Right cardiac atrium (tissue), 5 donors: ENCODE measurements at regions not wholly inside any gene's neighbourhood (a gene's known extent, or its start where the extent isn't known, plus 50 kb on each side); places are given as distances from the start of the nearest gene placed in this dataset.
A peak's percentile ranks its signal among the peaks of the same experiment; 100 is the strongest.

Source experiments
- ATAC-seq, 2 donors: fragments of 200-7000 bp; cut with Tn5 transposase; one replicate each; pipeline versions ENCODE4 v1.8.0 to v1.9.1; 2020; ENCODE audit warnings: moderate library complexity in 2 of 2, mild to moderate bottlenecking in 1 of 2
- DNase-seq, 3 donors: peaks; one replicate each; pipeline ENCODE4 v3.0.0-alpha.2; 2020
- H3K27ac ChIP-seq: one replicate; pipeline ENCODE4 v1.5.1; 2013; ENCODE audit warnings: mild to moderate bottlenecking, low read length, control low read depth, moderate library complexity
- H3K27me3 ChIP-seq: one replicate; pipeline ENCODE4 v1.6.1; 2013; ENCODE audit not compliant: control insufficient read depth, insufficient read depth
- H3K4me1 ChIP-seq: one replicate; pipeline ENCODE4 v1.6.1; 2013; ENCODE audit warnings: low read length; ENCODE audit not compliant: control insufficient read depth, insufficient read depth
- H3K4me3 ChIP-seq: one replicate; pipeline ENCODE4 v1.5.1; 2013; ENCODE audit warnings: low read length, control low read depth
- H3K9me3 ChIP-seq: one replicate; pipeline ENCODE4 v1.6.1; 2013; ENCODE audit warnings: low read length; ENCODE audit not compliant: control insufficient read depth
- WGBS: extraction: QIAGEN DNeasy Blood & Tissue Kit; methylation state at CpG from one replicate; pipeline ENCODE4 v1.1.7; 2013; 5-methylcytosine and 5-hydroxymethylcytosine counted together
- intact Hi-C, 4 donors: fragments of 100-400 bp; cut with DNase I; formaldehyde crosslinking; loops; one replicate each; pipeline versions ENCODE4 v1.11.0 to v1.14.0; 2022 to 2023
- donor health status: healthy with polysubstance abuse.
- donor health status: DM: no; HTN: yes; CAD: no.
- donor health status: DM: no; HTN: no; CAD: no.
- donor health status: DM: no; HTN: yes; CAD: no; lungs with severe emphysema.
- donor health status: DM: yes; HTN: yes; CAD: no.

DNA sequence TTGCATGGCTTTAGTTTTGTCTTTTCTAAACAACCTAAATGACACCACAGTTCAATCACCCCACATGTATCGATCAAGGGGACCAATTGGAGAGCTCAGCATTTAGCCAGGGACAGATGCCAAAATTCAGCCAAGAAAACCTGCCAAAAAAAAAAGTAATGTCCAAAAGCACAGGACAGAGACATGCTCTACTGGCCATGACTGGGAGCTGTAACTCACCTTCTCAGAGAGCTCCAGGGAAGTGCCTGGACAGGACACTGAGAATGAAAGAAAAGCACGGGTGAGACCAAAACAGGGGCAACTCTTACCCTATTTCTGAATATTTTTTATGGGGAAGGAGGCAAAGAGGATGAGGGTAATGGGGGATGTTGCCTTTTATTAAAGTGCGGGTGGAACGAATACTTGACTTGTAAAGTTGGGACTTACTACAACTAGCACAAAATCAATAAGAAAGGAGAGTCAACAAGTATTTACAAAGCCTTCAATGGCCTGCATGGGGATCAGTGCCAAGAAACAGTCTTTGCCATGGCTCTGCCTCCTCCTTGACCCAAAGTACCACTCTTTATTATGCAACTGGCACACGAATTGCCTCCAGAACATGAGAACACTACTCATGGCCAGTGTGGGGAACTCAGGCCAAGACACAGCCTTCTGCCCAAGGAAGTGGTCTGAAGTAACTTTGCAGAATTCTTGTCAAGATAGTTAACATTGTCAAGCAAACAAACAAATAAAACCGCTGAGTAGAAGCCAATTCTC, 72.9 kb upstream of the HK2 start:
- no peak for ATAC-seq
- whole genome bisulfite sequencing: 82% methylated on average over 6 of the region's 6 CpGs
- Histone ChIP-seq H3K4me1 (no peaks in the 10 kb centered on the region), H3K9me3 (no peaks in the 10 kb centered on the region), H3K27me3 (no peaks in the 10 kb centered on the region), H3K4me3 (no peak overlapping the region), H3K27ac (no peak overlapping the region)
- intact Hi-C loops: no loop called here
- no peak for DNase-seq

DNA sequence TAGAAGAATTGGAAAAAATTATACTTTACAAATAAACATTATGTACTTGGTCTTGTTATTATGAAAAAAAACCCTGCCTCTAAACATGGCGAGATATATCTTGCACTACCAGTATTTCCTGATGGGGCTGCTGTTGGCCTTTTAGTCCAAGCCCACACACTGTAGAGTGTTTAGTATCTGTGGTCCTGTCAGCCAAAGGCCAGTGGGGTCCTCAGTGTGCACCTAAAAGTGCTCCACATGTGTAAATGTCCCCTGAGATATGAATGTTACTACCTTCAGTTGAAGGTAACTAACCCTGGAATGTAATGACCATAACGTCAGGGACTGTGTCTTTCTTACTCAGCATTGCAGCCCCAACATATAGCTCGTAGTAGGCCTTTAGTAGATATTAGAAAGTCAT, 71.1 kb upstream of the HK2 start:
- no peaks in the 10 kb centered on the region for H3K9me3 ChIP-seq
- no peak overlapping the region for H3K27ac ChIP-seq
- no peaks in the 10 kb centered on the region for H3K4me1 ChIP-seq
- no peak overlapping the region for H3K4me3 ChIP-seq
- H3K27me3 ChIP-seq: no peaks in the 10 kb centered on the region
- intact Hi-C loops: no loop called here
- ATAC-seq: no peak
- no peak for DNase-seq
- 87% methylated on average over 3 of the region's 3 CpGs for WGBS

DNA sequence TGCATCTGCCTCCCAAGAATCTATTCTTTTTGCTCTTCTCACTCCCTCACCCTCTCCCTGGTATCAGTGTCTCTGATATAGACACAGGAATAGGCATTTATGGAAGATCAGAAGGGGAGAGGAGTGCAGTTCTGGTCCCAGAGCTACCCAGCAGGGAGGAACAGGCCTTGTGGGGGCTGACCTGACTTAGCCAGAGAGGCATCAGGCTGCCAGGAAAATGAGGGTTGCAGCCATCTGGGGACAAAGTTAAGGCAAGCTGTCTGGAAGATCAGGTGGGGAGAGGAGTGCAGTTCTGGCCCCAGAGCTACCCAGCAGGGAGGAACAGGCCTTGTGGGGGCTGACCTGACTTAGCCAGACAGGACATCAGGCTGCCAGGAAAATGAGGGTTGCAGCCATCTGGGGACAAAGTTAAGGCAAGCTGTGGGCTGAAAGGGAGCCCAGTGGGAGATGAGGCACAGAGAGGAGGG, 69.9 kb upstream of the HK2 start:
- intact Hi-C loops: no loop called here
- peak; percentile 39 to 45 for ATAC-seq
- DNase-seq: peak in 1 of 3 donors; percentile 25
- Histone ChIP-seq H3K4me3 (no peak overlapping the region), H3K27ac (no peak overlapping the region), H3K27me3 (no peaks in the 10 kb centered on the region), H3K9me3 (no peaks in the 10 kb centered on the region), H3K4me1 (no peaks in the 10 kb centered on the region)

DNA sequence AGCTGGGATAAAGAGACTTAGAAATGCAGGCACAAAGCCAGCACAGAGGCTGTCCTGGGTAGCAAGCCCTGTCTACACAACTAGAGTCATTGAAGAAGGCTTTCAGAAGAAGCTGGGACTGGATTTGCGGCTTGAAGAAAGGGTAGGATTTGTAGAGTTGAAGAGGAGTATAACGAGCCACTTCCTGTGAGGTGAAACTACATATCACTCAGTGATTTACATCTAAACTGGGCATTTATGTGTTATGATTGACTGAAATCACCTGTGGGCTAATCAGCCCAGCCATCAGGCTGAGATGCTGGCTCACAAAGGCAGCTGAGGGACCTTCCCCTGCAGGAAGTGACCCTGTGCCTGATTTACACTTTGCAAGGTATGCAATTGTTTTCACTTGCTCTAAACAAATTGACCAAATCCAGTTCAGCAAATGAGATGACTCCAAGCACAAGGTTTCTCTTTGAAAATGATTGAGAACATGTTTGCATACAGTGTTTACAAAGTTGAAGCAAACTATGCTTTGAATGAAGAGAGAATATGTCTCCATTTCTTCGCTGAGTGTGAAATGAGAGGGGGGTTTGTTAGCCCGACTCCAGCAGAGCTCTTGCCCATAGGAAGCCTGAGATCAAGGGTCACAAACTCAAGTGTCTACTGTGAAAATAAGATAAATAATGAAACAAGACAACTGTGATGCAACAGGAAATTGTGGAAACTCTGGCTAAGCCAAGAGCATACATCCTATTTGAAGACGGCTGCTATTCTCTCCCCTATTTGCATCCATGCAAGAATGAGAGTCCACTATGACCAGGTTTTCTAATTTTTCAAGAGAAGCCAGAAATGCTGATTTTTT, 69.3 kb upstream of the HK2 start:
- Histone ChIP-seq H3K4me3 (no peak overlapping the region), H3K27ac (no peak overlapping the region), H3K9me3 (no peaks in the 10 kb centered on the region), H3K27me3 (no peaks in the 10 kb centered on the region), H3K4me1 (no peaks in the 10 kb centered on the region)
- DNase-seq: no peak
- intact Hi-C loops: no loop called here
- peak in 1 of 2 donors; percentile 68 for ATAC-seq
- 44% methylated on average over 5 of the region's 5 CpGs for WGBS

DNA sequence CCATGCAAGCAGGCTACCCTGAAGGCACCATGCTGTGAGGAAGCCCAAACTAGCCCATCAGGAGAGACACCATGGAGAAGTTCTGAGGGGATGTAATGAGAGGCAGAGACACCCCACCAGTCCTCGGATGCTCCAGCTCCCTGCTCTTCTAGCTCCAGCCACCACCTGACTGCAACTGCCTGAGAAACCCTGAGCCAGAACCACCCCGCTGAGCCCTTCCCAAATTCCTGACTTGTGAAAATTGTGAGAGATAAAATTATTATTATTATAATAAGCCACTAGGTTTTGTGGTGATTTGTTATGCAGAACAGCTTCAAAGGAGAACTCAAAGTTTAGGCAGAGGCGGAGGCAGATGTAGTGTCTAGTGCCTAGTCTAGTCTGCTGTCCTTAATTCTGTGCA, 67.1 kb upstream of the HK2 start:
- WGBS: 94% methylated on average over 3 of the region's 3 CpGs
- no peak for ATAC-seq
- no peak overlapping the region for H3K27ac ChIP-seq
- no peaks in the 10 kb centered on the region for H3K4me1 ChIP-seq
- H3K9me3 ChIP-seq: no peaks in the 10 kb centered on the region
- H3K4me3 ChIP-seq: no peak overlapping the region
- intact Hi-C loops: no loop called here
- H3K27me3 ChIP-seq: no peaks in the 10 kb centered on the region
- DNase-seq: no peak

DNA sequence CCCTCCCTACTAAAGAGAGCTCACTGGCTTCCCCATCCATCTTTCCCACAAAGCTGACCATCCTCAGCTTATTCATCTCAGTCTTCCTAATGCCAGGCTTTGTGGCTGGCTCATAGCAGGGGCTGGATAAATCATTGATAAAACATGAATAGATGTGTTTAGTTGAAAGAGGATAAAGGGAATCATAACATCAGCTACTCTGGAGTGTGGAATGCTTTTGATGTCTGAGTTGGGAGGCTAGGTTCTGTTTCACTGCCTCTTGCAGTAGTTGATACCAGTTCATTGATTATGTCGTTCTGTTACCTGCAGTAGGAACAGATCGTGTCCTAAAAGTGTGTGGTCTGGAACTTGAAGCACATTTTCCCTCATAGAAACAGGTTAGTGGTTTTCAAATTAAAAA, 66.3 kb upstream of the HK2 start:
- intact Hi-C loops: no loop called here
- no peak for ATAC-seq
- Histone ChIP-seq H3K27ac (no peak overlapping the region), H3K27me3 (no peaks in the 10 kb centered on the region), H3K4me1 (no peaks in the 10 kb centered on the region), H3K4me3 (no peak overlapping the region), H3K9me3 (no peaks in the 10 kb centered on the region)
- WGBS: 70% methylated on average over 2 of the region's 2 CpGs
- no peak for DNase-seq

DNA sequence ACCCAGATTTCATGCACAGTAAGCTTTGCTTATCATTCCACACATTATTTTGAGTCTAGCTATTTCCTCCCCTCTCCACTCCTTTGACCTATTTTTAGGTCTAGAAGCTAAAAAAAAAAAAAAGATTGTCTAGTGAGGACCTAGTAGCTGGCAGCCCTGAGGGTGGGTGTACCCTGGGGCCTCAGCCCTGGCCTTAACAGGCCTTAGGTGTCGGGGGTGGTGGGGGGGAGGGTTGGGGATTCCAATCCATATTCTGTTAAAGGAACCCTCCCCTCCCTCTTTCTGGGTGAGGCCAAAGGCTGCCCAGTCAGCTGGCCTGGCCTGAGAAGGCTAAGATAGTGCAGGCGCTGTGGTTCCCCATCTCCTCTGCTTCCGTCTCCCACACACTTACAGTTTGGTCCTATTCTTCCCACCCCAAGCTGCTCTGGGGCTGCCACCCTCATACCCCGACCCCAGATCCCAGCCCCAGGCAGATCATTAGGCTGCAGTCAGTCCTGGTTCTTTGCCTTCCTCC, 65.5 kb upstream of the HK2 start:
- intact Hi-C loops: no loop called here
- no peaks in the 10 kb centered on the region for H3K4me1 ChIP-seq
- DNase-seq (no peak), ATAC-seq (peak; percentile 67 to 69)
- no peak overlapping the region for H3K4me3 ChIP-seq
- no peaks in the 10 kb centered on the region for H3K27me3 ChIP-seq
- WGBS: 45% methylated on average over 4 of the region's 4 CpGs
- no peak overlapping the region for H3K27ac ChIP-seq
- H3K9me3 ChIP-seq: no peaks in the 10 kb centered on the region

DNA sequence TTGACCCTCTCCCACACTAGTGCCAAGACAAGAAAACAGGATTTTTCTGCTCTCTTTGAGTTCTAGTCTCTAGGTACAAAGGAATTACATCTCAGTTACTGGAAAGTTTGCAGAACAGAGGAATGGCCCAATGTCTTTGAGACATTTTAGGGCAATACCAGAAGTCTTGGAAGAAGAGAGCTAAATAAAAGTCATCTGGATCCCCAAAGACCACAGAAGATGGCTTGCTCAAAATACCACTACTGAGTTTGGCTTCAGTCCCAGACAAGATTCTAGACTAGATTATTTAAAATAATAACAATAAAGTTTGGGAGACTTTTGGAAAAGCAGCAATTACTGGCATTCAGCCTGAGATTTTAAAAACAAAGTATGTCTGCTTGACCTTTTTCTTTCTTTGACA, 61.9 kb upstream of the HK2 start:
- ATAC-seq (no peak), DNase-seq (no peak)
- Histone ChIP-seq H3K9me3 (no peaks in the 10 kb centered on the region), H3K4me1 (no peaks in the 10 kb centered on the region), H3K4me3 (no peak overlapping the region), H3K27ac (no peak overlapping the region), H3K27me3 (no peaks in the 10 kb centered on the region)
- intact Hi-C loops: no loop called here

DNA sequence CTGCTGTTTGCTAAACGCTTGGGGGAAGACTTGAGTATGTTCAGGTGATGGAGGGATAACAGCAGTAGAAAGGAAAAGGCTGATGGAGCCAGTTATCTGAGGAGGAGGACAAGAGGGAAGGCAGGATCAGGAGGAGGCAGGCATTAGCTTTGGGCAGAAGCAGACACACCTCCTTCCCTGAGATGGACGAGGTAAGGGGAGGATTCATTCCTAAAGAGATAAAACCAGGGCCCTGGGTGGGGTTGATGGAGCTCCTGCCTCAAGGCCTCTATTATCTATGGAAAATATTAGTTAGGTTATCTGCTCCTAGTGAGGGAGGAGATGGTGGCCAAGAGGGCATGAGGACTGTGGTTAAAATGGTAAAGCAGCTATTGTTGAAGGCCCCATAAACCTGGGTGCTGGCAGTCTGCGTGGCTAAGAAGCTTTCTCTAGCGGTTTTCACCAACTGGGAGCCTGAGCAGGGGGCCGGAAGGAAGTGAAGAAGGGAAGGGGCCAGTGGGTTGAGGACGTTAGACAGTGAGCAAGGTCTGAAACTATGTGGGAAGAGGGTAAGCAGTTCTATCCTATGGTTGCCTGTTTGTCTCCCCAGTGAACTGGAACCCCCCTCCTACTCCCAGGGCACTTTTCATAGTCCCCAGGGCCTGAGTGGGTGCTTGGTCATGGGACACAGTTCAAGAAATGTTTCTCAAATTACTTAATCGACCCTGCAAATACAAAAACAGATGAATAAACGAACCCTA, 56.6 kb upstream of the HK2 start:
- no peak for ATAC-seq
- Histone ChIP-seq H3K27me3 (no peaks in the 10 kb centered on the region), H3K4me3 (no peak overlapping the region), H3K9me3 (no peaks in the 10 kb centered on the region), H3K4me1 (peaks cover 3% of the 10 kb centered on the region), H3K27ac (no peak overlapping the region)
- DNase-seq: no peak
- 68% methylated on average over 8 of the region's 8 CpGs for WGBS
- intact Hi-C loops: no loop called here

DNA sequence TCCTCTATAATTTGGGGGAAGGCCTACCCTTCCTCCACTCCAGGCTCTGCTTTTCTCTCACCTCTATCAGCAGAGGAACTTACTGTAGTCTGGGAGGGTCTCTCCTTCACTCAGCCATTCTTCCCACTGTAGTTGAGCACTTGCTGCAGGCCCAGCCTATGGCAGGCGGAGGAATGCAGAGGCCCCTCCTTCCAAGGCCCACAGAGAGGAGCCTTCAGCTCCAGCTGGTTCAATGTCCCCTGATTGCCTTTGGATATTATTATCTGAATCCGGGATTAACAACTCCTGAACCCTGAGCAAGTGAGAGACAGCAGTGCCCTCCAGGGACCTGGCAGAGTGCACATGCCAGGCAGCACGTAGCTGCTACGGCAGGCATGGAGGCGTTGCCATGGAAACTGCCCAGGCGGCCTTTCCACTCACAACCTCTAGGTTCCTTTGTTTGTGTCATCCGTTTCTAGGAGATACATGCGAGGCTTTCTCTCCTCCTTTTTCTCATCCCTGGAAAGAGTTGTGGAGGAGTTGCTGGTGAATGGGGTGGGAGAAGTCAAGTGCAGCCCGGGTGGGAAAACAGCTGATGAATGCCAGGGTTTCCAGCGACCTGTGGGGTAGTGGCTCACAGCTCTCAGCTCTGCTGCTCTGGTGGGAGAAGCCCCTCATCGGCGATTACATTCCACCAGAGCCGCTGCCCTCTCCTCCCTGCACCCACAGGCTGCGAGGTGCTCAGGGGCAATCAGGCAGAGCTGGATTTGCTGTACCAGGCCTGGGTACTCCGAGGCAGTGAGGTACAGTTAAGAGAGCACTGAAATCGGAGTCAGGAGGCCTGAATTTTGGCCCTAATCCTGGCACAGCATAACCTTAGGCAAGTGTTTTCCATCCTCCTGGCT, 55.3 kb upstream of the HK2 start:
- no peaks in the 10 kb centered on the region for H3K9me3 ChIP-seq
- no peaks in the 10 kb centered on the region for H3K27me3 ChIP-seq
- no peak overlapping the region for H3K4me3 ChIP-seq
- intact Hi-C loops: no loop called here
- no peak overlapping the region for H3K27ac ChIP-seq
- peaks cover 3% of the 10 kb centered on the region for H3K4me1 ChIP-seq
- ATAC-seq: peak; percentile 40 to 55
- 37% methylated on average over 16 of the region's 16 CpGs for WGBS
- peak in 1 of 3 donors; percentile 23 for DNase-seq
